DND-41 (cell line): ENCODE measurements at regions not wholly inside any gene's neighbourhood (a gene's known extent, or its start where the extent isn't known, plus 50 kb on each side); places are given as distances from the start of the nearest gene placed in this dataset.

Experiments used
- ATAC-seq: fragments of 200-7000 bp; cut with Tn5 transposase; 3 replicates; pipeline ENCODE4 v1.9.1; 2021; ENCODE audit warnings: low read depth; ENCODE audit not compliant: insufficient read depth
- DNase-seq: peaks from one replicate; pipeline ENCODE4 v3.0.0-alpha.2; 2020
- H2AFZ ChIP-seq: 2 replicates; pipeline ENCODE4 v1.6.0; 2012; ENCODE audit warnings: low read depth, low read length
- H3K27ac ChIP-seq: 2 replicates; pipeline ENCODE4 v1.5.1; 2012; ENCODE audit warnings: low read length, inconsistent platforms
- H3K27me3 ChIP-seq: fragments of 200-600 bp; sonication (generic); 2 replicates; pipeline ENCODE4 v1.6.0; 2012; ENCODE audit warnings: low read length, mild to moderate bottlenecking, inconsistent platforms; ENCODE audit not compliant: insufficient read depth, poor library complexity
- H3K36me3 ChIP-seq: 2 replicates; pipeline ENCODE4 v1.5.1; 2012; ENCODE audit warnings: low read length, inconsistent platforms; ENCODE audit not compliant: insufficient read depth
- H3K4me1 ChIP-seq: 2 replicates; pipeline ENCODE4 v1.5.1; 2012; ENCODE audit warnings: mild to moderate bottlenecking, low read length; ENCODE audit not compliant: insufficient read depth
- H3K4me2 ChIP-seq: 2 replicates; pipeline ENCODE4 v1.6.0; 2012; ENCODE audit warnings: mild to moderate bottlenecking, moderate library complexity, low read length, inconsistent platforms; ENCODE audit not compliant: insufficient read depth
- H3K4me3 ChIP-seq, 2 experiments: fragments of 200-600 bp in 1 of 2; shearing (Covaris generic) in 1 of 2; 2 replicates each; pipeline ENCODE4 v1.5.1; 2012 to 2016; ENCODE audit warnings: inconsistent platforms in 2 of 2, low read length in 2 of 2, mild to moderate bottlenecking in 2 of 2, low read depth in 1 of 2, moderate library complexity in 1 of 2
- H3K79me2 ChIP-seq: 2 replicates; pipeline ENCODE4 v1.6.0; 2012; ENCODE audit warnings: low read length, inconsistent platforms; ENCODE audit not compliant: insufficient read depth
- H3K9ac ChIP-seq: 2 replicates; pipeline ENCODE4 v1.6.0; 2012; ENCODE audit warnings: low read depth, mild to moderate bottlenecking, inconsistent platforms, low read length, moderate library complexity
- H3K9me3 ChIP-seq: 2 replicates; pipeline ENCODE4 v1.5.1; 2012; ENCODE audit warnings: low read length, moderate library complexity, mild to moderate bottlenecking, inconsistent platforms; ENCODE audit not compliant: insufficient read depth, severe bottlenecking
- H4K20me1 ChIP-seq: 2 replicates; pipeline ENCODE4 v1.6.0; 2012; ENCODE audit warnings: low read length; ENCODE audit not compliant: insufficient read depth
- EZH2 ChIP-seq: IDR thresholded peaks from 3 replicates; pipeline ENCODE4 v1.6.1; 2012; ENCODE audit warnings: borderline replicate concordance, low read depth, mild to moderate bottlenecking, moderate library complexity, low read length, inconsistent platforms; ENCODE audit not compliant: severe bottlenecking
- TF ChIP-seq, protein P1 (sequence below): IDR thresholded peaks from 2 replicates; pipeline ENCODE4 v1.5.1; 2012; ENCODE audit warnings: borderline replicate concordance, low read length, moderate library complexity, mild to moderate bottlenecking; ENCODE audit not compliant: poor library complexity, severe bottlenecking; ENCODE audit errors: extremely low read depth

DNA sequence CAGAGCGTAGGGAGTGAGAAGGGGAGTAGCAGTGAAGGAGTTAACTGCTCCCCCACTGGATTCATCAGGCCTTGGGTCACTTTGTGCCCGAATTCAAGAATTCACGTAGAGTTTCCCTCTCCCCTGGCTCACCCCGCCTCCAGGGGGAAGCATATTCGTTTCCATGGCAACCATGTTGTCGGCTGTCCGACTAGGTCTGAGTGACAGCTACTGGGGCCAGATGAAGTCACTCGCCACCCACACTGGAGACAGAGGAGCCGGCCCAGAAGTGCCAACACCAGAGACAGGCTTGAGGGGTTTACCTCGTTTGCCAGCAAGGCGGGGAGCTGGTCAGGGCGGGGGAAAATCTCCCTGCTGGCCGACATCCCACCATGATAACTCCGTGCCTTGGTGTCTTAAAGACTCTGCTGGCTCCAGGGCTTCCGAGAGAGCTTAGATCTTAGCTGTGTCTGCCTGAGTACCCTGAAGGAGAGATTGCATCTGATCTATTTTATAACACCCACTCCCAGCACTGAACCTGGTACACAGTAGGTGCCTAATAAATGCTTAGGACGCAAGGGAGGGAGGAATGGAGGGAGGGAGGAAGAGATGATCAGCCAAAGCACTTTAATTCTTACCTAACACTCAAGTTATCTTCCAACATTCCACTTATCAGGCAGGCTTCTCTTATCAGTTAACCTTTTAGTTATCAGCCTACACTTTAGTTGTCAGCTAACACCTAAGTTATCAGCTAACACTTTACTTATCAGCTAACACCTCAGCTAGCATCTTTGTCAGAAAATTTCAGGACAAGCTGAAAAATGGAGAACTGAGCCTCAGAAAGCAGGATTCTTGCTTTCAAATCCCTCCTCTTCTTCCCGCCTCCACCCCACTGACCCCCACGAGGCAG is 57.2 kb upstream of the ZNRF4 start:
- H2AFZ ChIP-seq = no peak overlapping the region
- no peaks in the 10 kb centered on the region for H4K20me1 ChIP-seq
- DNase-seq = no peak
- TF ChIP-seq, protein P1, sequence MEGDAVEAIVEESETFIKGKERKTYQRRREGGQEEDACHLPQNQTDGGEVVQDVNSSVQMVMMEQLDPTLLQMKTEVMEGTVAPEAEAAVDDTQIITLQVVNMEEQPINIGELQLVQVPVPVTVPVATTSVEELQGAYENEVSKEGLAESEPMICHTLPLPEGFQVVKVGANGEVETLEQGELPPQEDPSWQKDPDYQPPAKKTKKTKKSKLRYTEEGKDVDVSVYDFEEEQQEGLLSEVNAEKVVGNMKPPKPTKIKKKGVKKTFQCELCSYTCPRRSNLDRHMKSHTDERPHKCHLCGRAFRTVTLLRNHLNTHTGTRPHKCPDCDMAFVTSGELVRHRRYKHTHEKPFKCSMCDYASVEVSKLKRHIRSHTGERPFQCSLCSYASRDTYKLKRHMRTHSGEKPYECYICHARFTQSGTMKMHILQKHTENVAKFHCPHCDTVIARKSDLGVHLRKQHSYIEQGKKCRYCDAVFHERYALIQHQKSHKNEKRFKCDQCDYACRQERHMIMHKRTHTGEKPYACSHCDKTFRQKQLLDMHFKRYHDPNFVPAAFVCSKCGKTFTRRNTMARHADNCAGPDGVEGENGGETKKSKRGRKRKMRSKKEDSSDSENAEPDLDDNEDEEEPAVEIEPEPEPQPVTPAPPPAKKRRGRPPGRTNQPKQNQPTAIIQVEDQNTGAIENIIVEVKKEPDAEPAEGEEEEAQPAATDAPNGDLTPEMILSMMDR = no peak
- TF ChIP-seq EZH2 = no peak
- no peaks in the 10 kb centered on the region for H3K9me3 ChIP-seq
- no peak overlapping the region for H3K4me3 ChIP-seq
- H3K4me2 ChIP-seq = no peak overlapping the region
- H3K27ac ChIP-seq = no peak overlapping the region
- no peaks in the 10 kb centered on the region for H3K27me3 ChIP-seq
- no peaks in the 10 kb centered on the region for H3K4me1 ChIP-seq
- no peak overlapping the region for H3K9ac ChIP-seq
- H3K36me3 ChIP-seq = no peaks in the 10 kb centered on the region
- no peak for ATAC-seq
- H3K79me2 ChIP-seq = no peaks in the 10 kb centered on the region

GRCh38 chr19:5398693-5399057 is 56.5 kb upstream of the ZNRF4 start:
- Histone ChIP-seq H2AFZ (no peak overlapping the region), H3K79me2 (no peaks in the 10 kb centered on the region), H3K9ac (no peak overlapping the region), H3K36me3 (no peaks in the 10 kb centered on the region), H3K27me3 (no peaks in the 10 kb centered on the region), H3K9me3 (no peaks in the 10 kb centered on the region), H4K20me1 (no peaks in the 10 kb centered on the region), H3K4me3 (no peak overlapping the region), H3K27ac (no peak overlapping the region), H3K4me2 (no peak overlapping the region), H3K4me1 (no peaks in the 10 kb centered on the region)
- no peak for ATAC-seq
- DNase-seq = no peak
- no peak for TF ChIP-seq EZH2
- TF ChIP-seq, protein P1 = no peak

DNA sequence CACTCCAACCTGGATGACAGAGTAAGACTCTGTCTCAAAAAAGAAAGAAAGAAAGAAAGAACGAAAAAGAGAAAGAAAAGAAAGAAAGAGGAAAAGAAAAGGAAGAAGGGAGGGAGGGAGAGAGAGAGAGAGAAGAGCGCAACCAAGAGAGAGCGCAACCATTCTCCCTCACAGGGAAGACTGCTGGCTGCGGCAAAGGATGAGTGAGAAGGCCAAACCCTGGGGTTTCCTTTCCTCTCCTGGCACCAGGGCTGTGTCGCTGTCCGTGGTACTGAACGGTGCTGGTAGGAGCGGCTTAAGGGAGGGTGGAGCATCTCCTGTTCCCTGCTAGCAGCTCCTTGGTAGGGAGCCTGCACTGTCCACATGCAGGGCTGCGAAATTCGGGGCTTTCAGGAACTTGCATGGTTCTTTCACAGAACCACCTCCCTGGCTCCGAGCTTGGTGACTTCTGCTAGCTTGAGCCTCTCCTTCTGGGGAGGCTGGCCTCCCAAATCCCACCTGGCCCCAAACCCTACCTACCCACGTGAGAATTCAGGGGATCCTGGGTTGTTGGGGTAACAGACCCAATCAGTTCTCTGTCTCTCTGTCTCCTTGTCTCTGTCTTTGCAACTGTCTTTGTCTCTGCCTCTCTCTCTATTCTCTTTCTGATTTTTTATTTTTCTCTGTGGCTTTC is 51.1 kb upstream of the ZNRF4 start:
- H3K4me1 ChIP-seq = no peaks in the 10 kb centered on the region
- no peak overlapping the region for H3K4me3 ChIP-seq
- no peaks in the 10 kb centered on the region for H3K27me3 ChIP-seq
- no peaks in the 10 kb centered on the region for H3K9me3 ChIP-seq
- ATAC-seq (peak; percentile 100), DNase-seq (peak; percentile 88)
- H3K9ac ChIP-seq = no peak overlapping the region
- 0 out of 2 replicates have a peak, but pooled peaks cover 7% of the 10 kb centered on the region for H4K20me1 ChIP-seq
- TF ChIP-seq, protein P1 = no peak
- no peak for TF ChIP-seq EZH2
- no peak overlapping the region for H2AFZ ChIP-seq
- H3K36me3 ChIP-seq = no peaks in the 10 kb centered on the region
- no peaks in the 10 kb centered on the region for H3K79me2 ChIP-seq
- H3K4me2 ChIP-seq = no peak overlapping the region
- H3K27ac ChIP-seq = no peak overlapping the region
